NCI-H526 (cell line): ENCODE measurements at regions not wholly inside any gene's neighbourhood (a gene's known extent, or its start where the extent isn't known, plus 50 kb on each side); places are given as distances from the start of the nearest gene placed in this dataset.
"Not testable (repeated sequence)": the region's sequence is repeated elsewhere in the genome, so short reads cannot be mapped to it uniquely, and the experiment has no call there.

Experiments used
- DNase-seq, 2 experiments: peaks; one replicate each; lab custom pipeline; 2025; lab: John Stamatoyannopoulos, UW

GRCh38 chr10:4296161-4296560 lies 511.2 kb upstream of the KLF6 start:
- no peak for DNase-seq

DNA sequence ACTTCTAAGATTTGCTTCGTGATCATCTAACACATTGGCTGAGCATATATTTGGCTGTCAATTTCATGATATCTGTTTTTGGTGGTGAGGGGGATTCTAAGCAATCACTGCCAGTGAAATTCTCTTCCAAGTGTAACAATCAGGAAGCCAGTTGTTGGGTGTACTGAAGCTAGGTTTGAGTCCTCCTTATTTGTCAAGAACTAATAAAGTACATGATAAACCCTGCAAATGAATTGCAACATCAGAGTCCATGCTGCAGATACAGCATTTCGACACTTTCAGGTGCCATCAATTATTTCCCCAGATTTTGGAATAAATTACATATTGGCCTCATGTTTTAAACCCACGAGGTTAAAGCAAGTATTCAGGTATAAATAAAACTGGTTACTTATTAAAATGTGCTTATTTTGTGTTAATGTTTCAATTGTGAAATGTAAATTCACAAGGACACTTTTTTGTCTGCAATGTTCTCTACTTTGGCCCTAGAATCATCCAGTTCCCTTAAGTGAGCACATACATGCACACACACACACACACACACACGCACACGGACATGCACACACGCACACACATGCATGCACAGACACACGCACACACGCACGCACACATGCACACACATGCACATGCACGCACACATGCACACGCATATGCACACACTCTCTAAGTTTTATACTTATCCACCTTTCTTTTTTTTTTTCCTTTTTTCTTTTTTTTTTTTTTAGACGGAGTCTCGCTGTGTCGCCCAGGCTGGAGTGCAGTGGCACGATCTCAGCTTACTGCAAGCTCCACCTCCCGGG lies 510.2 kb upstream of the KLF6 start:
- no peak for DNase-seq

DNA sequence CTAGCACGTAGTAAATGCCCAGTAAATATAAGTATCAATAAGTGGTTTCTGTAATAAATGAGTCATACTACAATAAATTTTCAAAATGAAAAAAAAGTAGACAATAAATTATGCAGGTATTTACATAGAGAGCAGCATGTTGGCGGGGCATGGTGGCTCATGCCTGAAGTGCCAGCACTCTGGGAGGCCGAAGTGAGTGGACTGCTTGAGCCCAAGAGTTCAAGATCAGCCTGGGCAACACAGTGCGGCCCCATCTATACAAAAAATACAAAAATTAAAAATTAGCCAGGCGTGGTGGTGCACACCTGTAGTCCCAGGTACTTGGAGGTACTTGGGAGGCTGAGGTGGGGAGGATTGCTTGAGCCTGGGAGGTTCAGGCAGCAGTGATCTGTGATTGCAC lies 509.3 kb upstream of the KLF6 start:
- DNase-seq = no peak

DNA sequence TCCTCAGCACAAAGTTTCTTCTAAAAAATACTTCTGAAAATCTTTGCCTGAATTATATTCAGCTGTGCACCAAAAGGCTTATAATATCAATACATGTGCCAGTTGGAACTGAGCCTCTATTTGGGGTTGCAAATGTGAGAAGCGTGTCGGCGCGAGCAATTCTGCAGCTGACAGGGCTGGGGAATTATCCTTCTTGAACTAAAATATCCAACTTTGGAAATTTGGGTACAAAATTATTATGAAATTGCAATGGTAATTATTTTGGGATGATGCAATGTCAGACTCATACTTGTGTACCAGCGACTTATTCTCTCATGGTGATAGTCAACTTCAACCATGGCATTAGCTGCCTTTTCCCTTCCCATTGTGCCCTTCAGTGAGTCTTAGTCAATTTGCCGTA lies 507.0 kb upstream of the KLF6 start:
- DNase-seq = no peak

- no peak for DNase-seq
Measured at GRCh38 chr10:4285121-4285520, 500.1 kb upstream of the KLF6 start.

DNA sequence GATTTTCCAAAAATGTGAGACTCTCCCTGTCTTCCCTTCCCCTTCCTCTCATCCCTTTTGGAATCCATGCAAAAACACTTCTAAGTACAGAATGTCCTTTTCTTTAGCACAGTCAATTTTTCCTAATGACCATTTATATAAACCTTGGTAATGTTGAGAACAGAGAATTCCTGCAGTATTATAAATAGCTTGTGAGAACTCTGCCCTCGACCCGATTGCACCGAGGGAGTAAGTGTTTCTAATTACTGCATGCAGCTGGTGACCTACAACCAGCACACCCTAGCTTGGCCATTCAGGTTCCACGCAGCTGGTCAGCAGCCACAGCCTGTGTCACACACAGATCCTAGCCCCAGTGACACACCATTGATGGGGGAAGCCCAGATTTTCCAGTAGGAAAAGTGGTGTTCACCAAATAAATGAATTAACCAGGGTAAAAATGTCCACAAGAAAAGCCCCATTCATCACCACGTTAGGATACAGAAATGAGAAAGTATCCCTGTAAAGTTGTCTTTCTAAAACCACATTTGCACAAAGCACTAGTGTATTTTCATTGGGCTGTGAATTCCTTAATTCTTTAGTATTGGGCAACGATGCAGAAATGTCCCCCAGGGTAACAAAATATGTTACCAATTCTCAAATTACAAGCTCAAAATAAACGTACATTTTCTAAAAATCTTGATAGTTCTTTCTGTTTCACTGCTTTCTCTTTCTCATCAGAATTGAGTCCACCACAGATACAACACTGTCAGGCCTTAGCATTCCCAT lies 499.0 kb upstream of the KLF6 start:
- DNase-seq = no peak

GRCh38 chr10:4282496-4282895 lies 497.5 kb upstream of the KLF6 start:
- no peak for DNase-seq

GRCh38 chr10:4281190-4281825 lies 496.3 kb upstream of the KLF6 start:
- no peak for DNase-seq

GRCh38 chr10:4280461-4281189 lies 495.6 kb upstream of the KLF6 start:
- no peak for DNase-seq

DNA sequence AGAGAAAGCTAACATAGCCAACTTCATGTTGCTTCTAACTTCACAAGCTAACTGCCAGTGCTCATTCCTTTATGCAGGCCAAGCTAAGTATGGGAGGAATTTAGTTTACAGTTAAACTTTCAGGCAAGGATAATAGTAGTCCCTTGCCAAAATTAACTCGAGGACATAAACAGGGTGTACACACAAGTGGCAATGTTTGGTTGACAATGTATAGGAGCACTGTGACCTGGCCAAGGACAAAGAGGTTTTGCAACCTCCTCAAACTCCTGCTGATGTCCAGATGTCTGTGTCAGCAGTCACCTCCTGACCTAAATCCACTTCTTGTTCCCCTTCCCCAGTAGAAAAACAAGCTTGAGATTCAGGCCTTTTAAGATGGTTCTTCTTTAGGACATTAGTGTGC lies 494.6 kb upstream of the KLF6 start:
- no peak for DNase-seq

DNA sequence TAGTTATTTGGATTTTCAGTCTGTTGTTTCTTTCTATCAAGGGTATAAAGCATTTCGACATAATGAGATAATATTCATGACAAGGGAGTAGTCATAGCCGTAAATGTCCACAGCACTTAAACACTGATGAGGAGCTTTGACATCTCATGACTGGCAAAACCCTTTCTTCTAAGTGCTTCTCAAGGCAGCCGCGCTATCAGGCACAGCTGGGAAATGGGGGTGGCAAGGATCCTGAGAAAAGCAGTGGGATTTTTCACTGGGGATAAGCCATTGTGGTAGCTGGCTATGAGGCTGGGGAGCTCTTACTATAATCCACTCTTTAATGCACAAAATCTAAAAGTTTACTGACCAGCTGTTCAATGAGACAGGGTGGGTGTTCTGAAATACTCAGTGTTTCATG lies 493.2 kb upstream of the KLF6 start:
- DNase-seq = no peak

- DNase-seq = no peak
Measured at GRCh38 chr10:4276151-4276550, 491.1 kb upstream of the KLF6 start.

DNA sequence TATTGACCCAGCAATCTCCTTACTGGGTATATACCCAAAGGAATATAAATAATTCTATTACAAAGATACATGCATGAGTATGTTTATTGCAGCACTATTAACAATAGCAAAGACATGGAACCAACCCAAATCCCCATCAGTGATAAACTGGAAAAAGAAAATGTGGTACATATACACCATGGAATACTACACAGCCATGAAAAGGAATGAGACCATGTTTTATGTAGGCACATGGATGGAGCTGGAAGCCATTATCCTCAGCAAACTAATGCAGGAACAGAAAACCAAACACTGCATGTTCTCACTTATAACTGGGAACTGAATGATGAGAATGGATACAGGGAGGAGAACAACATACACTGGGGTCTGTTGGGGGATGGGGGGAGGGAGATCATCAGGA lies 489.7 kb upstream of the KLF6 start:
- DNase-seq = not testable (repeated sequence)

- DNase-seq = no peak
Measured at GRCh38 chr10:4271193-4271592, 486.2 kb upstream of the KLF6 start.

DNA sequence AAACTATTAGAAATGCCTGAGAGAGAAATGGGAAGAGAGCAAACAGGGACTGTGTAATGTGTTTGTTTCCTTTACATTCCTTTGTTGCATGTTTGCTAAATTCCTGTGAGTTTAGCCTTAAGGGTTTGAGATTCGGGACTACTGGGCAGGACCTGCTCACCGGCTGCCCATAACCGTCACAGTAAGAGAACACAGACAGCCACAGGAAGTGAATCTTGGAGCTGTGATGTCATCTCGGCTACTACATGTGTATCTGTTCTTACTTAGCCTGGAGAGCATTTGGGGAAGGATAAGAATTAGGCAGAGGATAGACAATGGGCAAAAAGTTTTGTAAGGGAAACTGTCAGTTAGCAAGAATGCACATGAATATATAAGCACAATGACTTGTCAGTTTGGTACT lies 485.1 kb upstream of the KLF6 start:
- no peak for DNase-seq

DNA sequence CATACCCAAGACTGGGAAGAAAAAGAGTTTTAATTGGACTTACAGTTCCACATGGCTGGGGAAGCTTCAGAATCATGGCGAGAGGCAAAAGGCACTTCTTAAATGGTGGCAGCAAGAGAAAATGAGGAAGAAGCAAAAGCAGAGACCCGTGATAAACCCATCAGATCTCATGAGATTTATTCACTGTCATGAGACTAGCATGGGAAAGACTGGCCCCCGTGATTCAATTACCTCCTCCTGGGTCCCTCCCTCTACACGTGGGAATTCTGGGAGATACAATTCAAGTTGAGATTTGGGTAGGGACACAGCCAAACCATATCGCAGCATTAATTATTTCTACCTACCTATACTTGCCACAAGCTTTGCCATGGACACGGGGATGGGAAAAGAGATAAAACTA lies 483.5 kb upstream of the KLF6 start:
- not testable (repeated sequence) for DNase-seq

GRCh38 chr10:4267086-4267773 lies 482.2 kb upstream of the KLF6 start:
- DNase-seq = peak in 1 of 2 experiments; percentile 7

DNA sequence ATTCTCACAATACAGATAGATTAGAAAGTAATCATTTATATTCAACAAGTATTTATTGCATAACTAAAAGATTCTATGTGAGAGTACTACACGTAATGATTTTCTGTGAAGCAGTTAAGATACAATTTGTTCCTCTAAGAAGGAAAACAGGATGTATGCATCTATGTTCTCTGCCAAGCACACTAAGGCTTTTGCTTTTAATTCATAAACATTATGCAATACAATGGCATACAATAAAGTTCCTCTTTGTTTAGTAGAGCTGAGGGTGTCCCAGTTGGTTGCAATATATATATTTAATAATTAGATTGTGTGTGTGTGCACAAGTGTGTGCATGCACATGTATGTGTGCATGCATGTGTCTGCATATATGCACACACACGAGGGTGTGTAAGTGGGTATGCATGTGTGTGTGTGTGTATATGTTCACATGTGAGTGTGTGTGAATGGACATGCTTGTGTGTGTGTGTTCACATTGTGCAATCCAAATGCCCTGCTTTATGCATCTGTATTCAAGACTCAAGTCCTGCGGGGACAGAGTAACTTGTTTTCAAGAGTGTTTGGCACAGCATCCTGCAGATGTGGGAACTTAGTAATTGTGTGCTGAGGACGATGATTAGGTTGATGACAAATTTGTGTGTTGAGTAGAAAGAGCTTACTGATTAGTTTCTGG lies 481.5 kb upstream of the KLF6 start:
- no peak for DNase-seq

DNA sequence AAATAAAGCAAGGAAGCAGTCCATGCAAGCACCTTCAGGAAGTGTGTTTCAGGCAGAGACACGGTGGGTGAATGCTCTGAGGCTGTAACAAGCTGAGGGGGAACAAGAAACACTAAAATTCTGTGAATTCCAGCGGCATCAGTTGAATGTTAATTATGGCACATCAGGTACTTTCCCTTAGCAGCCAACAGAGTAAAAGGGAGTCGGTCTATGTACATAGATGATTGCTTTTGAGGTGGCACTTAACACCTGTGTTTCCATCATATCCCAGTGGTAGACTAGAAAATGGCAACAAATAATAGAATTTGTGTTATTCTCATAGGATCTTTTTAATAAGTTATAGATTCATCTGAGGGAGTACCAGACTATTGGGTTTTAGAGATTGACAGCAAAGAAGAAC lies 481.0 kb upstream of the KLF6 start:
- no peak for DNase-seq

DNA sequence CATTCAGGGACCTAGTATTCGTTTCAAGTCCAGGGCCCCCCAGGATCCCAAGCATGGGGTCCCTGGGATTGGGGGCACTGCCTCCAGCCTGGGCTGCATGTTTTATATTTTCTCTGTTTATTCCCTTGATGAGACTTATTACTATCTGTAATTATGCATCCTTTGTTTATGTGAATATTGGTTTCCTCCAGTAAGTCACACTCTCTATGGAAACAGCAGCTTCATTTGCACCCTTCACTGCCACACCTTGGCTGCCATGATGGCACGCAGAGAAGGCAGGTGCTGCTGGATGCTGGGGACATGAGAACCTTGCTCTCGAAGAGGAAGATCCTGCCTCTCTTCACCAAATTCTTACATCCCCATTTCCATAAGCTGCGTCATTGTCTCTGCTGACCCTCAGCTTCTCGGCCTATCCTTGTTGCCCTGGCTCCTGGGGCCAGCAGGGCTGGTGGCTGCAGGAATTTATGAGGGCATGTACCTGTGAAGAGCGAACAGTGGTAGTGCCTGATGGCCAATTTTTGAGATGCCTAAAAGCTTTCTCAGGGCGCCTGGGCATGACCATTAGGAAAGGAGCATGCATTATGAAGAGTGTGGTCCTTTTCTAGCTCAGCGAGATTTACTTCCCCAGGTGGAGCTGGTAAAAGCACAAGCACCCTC lies 479.3 kb upstream of the KLF6 start:
- DNase-seq = no peak

- peak in 1 of 2 experiments; percentile 38 for DNase-seq
Measured at GRCh38 chr10:4263601-4263921, 478.6 kb upstream of the KLF6 start.
